ENCODE measurements at regions not wholly inside any gene's neighbourhood (a gene's known extent, or its start where the extent isn't known, plus 50 kb on each side); places are given as distances from the start of the nearest gene placed in this dataset.

DNA sequence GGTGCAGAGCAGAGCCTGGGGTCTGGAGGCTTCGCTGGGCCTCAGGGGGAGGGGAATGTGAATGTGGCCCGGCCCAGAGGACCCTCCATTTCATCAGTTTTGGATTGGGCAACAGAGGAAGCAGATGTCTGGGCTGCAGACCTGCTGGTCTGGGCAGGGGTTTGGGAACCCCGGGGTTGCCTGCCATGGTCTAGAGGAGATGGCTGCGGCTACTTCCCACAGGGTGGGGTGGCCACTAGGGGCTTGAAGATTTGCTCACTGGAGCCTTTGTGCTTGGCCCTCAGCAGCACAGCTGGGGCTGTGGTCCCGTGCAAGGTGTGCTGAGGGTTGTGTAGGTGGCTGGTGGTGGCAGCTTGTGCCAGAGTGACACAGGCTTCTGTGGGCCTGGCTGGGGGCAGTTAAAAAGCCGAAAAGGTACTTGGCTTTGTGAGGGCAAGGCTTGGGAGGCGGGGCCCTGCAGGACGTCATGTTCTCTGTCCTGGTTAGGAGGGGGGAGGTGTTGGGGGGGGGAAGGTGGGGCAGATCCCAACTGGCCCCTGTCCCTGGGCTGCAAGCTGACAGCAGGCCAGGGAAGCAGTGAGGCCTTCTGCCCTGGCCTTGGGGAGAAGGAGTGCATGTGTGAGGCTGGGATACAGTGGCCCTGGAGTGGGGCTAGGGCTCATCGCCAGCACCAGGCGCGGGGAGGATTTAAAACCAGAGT lies 98.0 kb downstream of the KPNA2 start:
- Histone ChIP-seq H3K18ac (ENCODE audit: low read depth in 1 of 2, low read length in 2 of 2) (no peak overlapping the region), H3K4ac (ENCODE audit: low read depth in 1 of 2, low read length in 2 of 2) (no peak overlapping the region), H3K9me3 (ENCODE audit: control insufficient read depth, low read length) (no peaks in the 10 kb centered on the region), H3K4me1 (ENCODE audit: control insufficient read depth, insufficient read depth, low read depth, low read length) (no peaks in the 10 kb centered on the region), H3K4me3 (ENCODE audit: insufficient read depth in 1 of 2, low read depth in 1 of 2, low read length in 2 of 2) (no peak overlapping the region), H4K91ac (ENCODE audit: low read length) (no peak overlapping the region), H2AK5ac (ENCODE audit: low read length, severe bottlenecking) (no peak overlapping the region), H2BK15ac (ENCODE audit: low read depth, poor library complexity, severe bottlenecking) (no peak overlapping the region), H3K4me2 (ENCODE audit: low read length, poor library complexity, severe bottlenecking) (no peak overlapping the region), H2BK12ac (ENCODE audit: low read length in 2 of 2) (no peak overlapping the region), H3K14ac (ENCODE audit: low read length in 2 of 2) (no peak overlapping the region), H3K27ac (ENCODE audit: low read length, poor library complexity, severe bottlenecking) (no peak overlapping the region), H3K9ac (ENCODE audit: low read length) (no peak overlapping the region), H2AFZ (ENCODE audit: low read depth, low read length) (no peak overlapping the region), H2BK5ac (ENCODE audit: low read depth, low read length, poor library complexity, severe bottlenecking) (no peak overlapping the region), H3K23ac (ENCODE audit: low read length in 2 of 2) (no peak overlapping the region), H3K27me3 (ENCODE audit: control insufficient read depth in 1 of 2, insufficient read depth in 1 of 2, low read length in 2 of 2) (no peaks in the 10 kb centered on the region), H3K36me3 (ENCODE audit: control insufficient read depth in 1 of 2, insufficient read depth in 2 of 2, low read depth in 1 of 2, low read length in 2 of 2) (peaks cover 23 to 27% of the 10 kb centered on the region in 2 experiments), H4K8ac (ENCODE audit: low read length) (no peak overlapping the region), H3K79me1 (replicated peaks; ENCODE audit: low read length, poor library complexity, severe bottlenecking) (no peaks in the 10 kb centered on the region), H2BK120ac (ENCODE audit: low read depth, low read length) (no peak overlapping the region)
- no peak for DNase-seq
- WGBS, result 87% methylated on average over 11 of the region's 11 CpGs

DNA sequence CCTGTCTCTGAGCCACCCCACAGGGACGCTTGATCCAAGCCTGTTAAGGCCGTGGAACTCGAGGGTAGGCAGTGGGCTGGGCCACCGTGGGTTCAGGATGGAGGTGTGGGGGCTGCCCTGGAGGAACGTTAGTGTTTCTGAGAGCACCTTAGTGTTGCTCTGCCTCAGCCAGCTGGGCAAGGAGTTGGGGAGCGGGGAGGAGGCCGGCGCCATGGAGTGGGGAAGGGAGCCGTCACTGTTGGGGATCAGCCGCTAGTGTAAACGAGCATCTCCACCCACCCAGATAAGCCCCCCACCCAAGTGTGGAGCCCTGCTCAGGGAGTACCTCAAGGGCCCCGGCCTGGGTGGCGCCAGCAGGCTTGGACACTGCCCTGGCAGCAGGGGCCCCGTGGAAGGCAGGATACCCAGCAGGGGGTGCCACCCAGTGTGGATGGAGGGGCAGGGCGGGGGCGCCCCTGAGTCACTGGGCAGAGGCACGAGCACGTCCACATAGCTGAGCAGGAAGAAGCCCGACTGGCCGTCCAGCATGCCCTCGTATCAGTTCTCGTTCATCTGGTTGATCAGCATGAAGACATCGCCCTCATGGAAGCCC lies 98.6 kb downstream of the KPNA2 start:
- no peaks in the 10 kb centered on the region for H3K27me3 ChIP-seq (ENCODE audit: control insufficient read depth in 1 of 2, insufficient read depth in 1 of 2, low read length in 2 of 2)
- no peak overlapping the region for H4K8ac ChIP-seq (ENCODE audit: low read length)
- no peak overlapping the region for H3K9ac ChIP-seq (ENCODE audit: low read length)
- no peak for DNase-seq
- H2BK120ac ChIP-seq (ENCODE audit: low read depth, low read length), result no peak overlapping the region
- H2AK5ac ChIP-seq (ENCODE audit: low read length, severe bottlenecking), result no peak overlapping the region
- no peak overlapping the region for H3K27ac ChIP-seq (ENCODE audit: low read length, poor library complexity, severe bottlenecking)
- H2BK15ac ChIP-seq (ENCODE audit: low read depth, poor library complexity, severe bottlenecking), result no peak overlapping the region
- no peak overlapping the region for H3K4me2 ChIP-seq (ENCODE audit: low read length, poor library complexity, severe bottlenecking)
- peaks cover 21 to 25% of the 10 kb centered on the region in 2 experiments for H3K36me3 ChIP-seq (ENCODE audit: control insufficient read depth in 1 of 2, insufficient read depth in 2 of 2, low read depth in 1 of 2, low read length in 2 of 2)
- H2BK12ac ChIP-seq (ENCODE audit: low read length in 2 of 2), result no peak overlapping the region
- H3K9me3 ChIP-seq (ENCODE audit: control insufficient read depth, low read length), result no peaks in the 10 kb centered on the region
- H3K4ac ChIP-seq (ENCODE audit: low read depth in 1 of 2, low read length in 2 of 2), result no peak overlapping the region
- H3K79me1 ChIP-seq (replicated peaks; ENCODE audit: low read length, poor library complexity, severe bottlenecking), result no peaks in the 10 kb centered on the region
- no peak overlapping the region for H4K91ac ChIP-seq (ENCODE audit: low read length)
- H2BK5ac ChIP-seq (ENCODE audit: low read depth, low read length, poor library complexity, severe bottlenecking), result no peak overlapping the region
- H3K18ac ChIP-seq (ENCODE audit: low read depth in 1 of 2, low read length in 2 of 2), result no peak overlapping the region
- no peaks in the 10 kb centered on the region for H3K4me1 ChIP-seq (ENCODE audit: control insufficient read depth, insufficient read depth, low read depth, low read length)
- H2AFZ ChIP-seq (ENCODE audit: low read depth, low read length), result no peak overlapping the region
- H3K14ac ChIP-seq (ENCODE audit: low read length in 2 of 2), result no peak overlapping the region
- H3K23ac ChIP-seq (ENCODE audit: low read length in 2 of 2), result no peak overlapping the region
- H3K4me3 ChIP-seq (ENCODE audit: insufficient read depth in 1 of 2, low read depth in 1 of 2, low read length in 2 of 2), result no peak overlapping the region
- 92% methylated on average over 23 of the region's 23 CpGs for WGBS

- Histone ChIP-seq H2BK12ac (ENCODE audit: low read length in 2 of 2) (no peak overlapping the region), H3K36me3 (ENCODE audit: control insufficient read depth in 1 of 2, insufficient read depth in 2 of 2, low read depth in 1 of 2, low read length in 2 of 2) (peaks cover 21 to 25% of the 10 kb centered on the region in 2 experiments), H3K27me3 (ENCODE audit: control insufficient read depth in 1 of 2, insufficient read depth in 1 of 2, low read length in 2 of 2) (no peaks in the 10 kb centered on the region), H3K4me2 (ENCODE audit: low read length, poor library complexity, severe bottlenecking) (no peak overlapping the region), H3K9ac (ENCODE audit: low read length) (no peak overlapping the region), H3K27ac (ENCODE audit: low read length, poor library complexity, severe bottlenecking) (no peak overlapping the region), H3K4me3 (ENCODE audit: insufficient read depth in 1 of 2, low read depth in 1 of 2, low read length in 2 of 2) (no peak overlapping the region), H3K4ac (ENCODE audit: low read depth in 1 of 2, low read length in 2 of 2) (no peak overlapping the region), H3K18ac (ENCODE audit: low read depth in 1 of 2, low read length in 2 of 2) (no peak overlapping the region), H3K4me1 (ENCODE audit: control insufficient read depth, insufficient read depth, low read depth, low read length) (no peaks in the 10 kb centered on the region), H2BK5ac (ENCODE audit: low read depth, low read length, poor library complexity, severe bottlenecking) (no peak overlapping the region), H4K91ac (ENCODE audit: low read length) (no peak overlapping the region), H4K8ac (ENCODE audit: low read length) (no peak overlapping the region), H2AK5ac (ENCODE audit: low read length, severe bottlenecking) (no peak overlapping the region), H2BK15ac (ENCODE audit: low read depth, poor library complexity, severe bottlenecking) (no peak overlapping the region), H2BK120ac (ENCODE audit: low read depth, low read length) (no peak overlapping the region), H2AFZ (ENCODE audit: low read depth, low read length) (no peak overlapping the region), H3K14ac (ENCODE audit: low read length in 2 of 2) (no peak overlapping the region), H3K9me3 (ENCODE audit: control insufficient read depth, low read length) (no peaks in the 10 kb centered on the region), H3K23ac (ENCODE audit: low read length in 2 of 2) (no peak overlapping the region), H3K79me1 (replicated peaks; ENCODE audit: low read length, poor library complexity, severe bottlenecking) (no peaks in the 10 kb centered on the region)
- DNase-seq, result no peak
- 97% methylated on average over 20 of the region's 20 CpGs for WGBS
Observed at GRCh38 chr17:68134731-68135130, 99.2 kb downstream of the KPNA2 start.

- no peak overlapping the region for H3K4ac ChIP-seq (ENCODE audit: low read depth in 1 of 2, low read length in 2 of 2)
- no peak overlapping the region for H3K9ac ChIP-seq (ENCODE audit: low read length)
- DNase-seq, result no peak
- no peak overlapping the region for H2BK5ac ChIP-seq (ENCODE audit: low read depth, low read length, poor library complexity, severe bottlenecking)
- H3K4me2 ChIP-seq (ENCODE audit: low read length, poor library complexity, severe bottlenecking), result no peak overlapping the region
- H2BK15ac ChIP-seq (ENCODE audit: low read depth, poor library complexity, severe bottlenecking), result no peak overlapping the region
- no peak overlapping the region for H3K14ac ChIP-seq (ENCODE audit: low read length in 2 of 2)
- no peak overlapping the region for H2BK120ac ChIP-seq (ENCODE audit: low read depth, low read length)
- peak overlapping the region; percentile 49 for H4K8ac ChIP-seq (ENCODE audit: low read length)
- H3K27ac ChIP-seq (ENCODE audit: low read length, poor library complexity, severe bottlenecking), result no peak overlapping the region
- no peaks in the 10 kb centered on the region for H3K27me3 ChIP-seq (ENCODE audit: control insufficient read depth in 1 of 2, insufficient read depth in 1 of 2, low read length in 2 of 2)
- no peak overlapping the region for H3K23ac ChIP-seq (ENCODE audit: low read length in 2 of 2)
- H3K18ac ChIP-seq (ENCODE audit: low read depth in 1 of 2, low read length in 2 of 2), result no peak overlapping the region
- H3K9me3 ChIP-seq (ENCODE audit: control insufficient read depth, low read length), result no peaks in the 10 kb centered on the region
- no peak overlapping the region for H4K91ac ChIP-seq (ENCODE audit: low read length)
- WGBS, result 98% methylated on average over 36 of the region's 40 CpGs
- H2AK5ac ChIP-seq (ENCODE audit: low read length, severe bottlenecking), result no peak overlapping the region
- no peak overlapping the region for H3K4me3 ChIP-seq (ENCODE audit: insufficient read depth in 1 of 2, low read depth in 1 of 2, low read length in 2 of 2)
- H2BK12ac ChIP-seq (ENCODE audit: low read length in 2 of 2), result no peak overlapping the region
- peaks cover 20 to 25% of the 10 kb centered on the region in 2 experiments for H3K36me3 ChIP-seq (ENCODE audit: control insufficient read depth in 1 of 2, insufficient read depth in 2 of 2, low read depth in 1 of 2, low read length in 2 of 2)
- no peaks in the 10 kb centered on the region for H3K4me1 ChIP-seq (ENCODE audit: control insufficient read depth, insufficient read depth, low read depth, low read length)
- no peak overlapping the region for H2AFZ ChIP-seq (ENCODE audit: low read depth, low read length)
- H3K79me1 ChIP-seq (replicated peaks; ENCODE audit: low read length, poor library complexity, severe bottlenecking), result no peaks in the 10 kb centered on the region
Observed at GRCh38 chr17:68135141-68135887, 99.8 kb downstream of the KPNA2 start.

Data from mesenchymal stem cell (in vitro differentiated cells and primary cell).